ENCODE measurements at regions not wholly inside any gene's neighbourhood (a gene's known extent, or its start where the extent isn't known, plus 50 kb on each side); places are given as distances from the start of the nearest gene placed in this dataset.

GRCh38 chr5:124952079-124952478 lies 205.6 kb upstream of the ZNF608 start:
- TF ChIP-seq RARA (CRISPR knock-in tag; IDR thresholded peaks at IDR 0.05) (0 out of 2 replicates have a peak, but pooled peaks have one; percentile 19), NFKB2 (CRISPR knock-in tag; IDR thresholded peaks at IDR 0.05; ENCODE audit: borderline replicate concordance) (no peak), FOSL2 (CRISPR knock-in tag; IDR thresholded peaks at IDR 0.05) (peak; percentile 23; the same call in 1 of the 2 replicates)
- WGBS (ENCODE audit: low lambda C conversion rate): 51% methylated on average over 7 of the region's 7 CpGs
- no peak overlapping the region for H3K9ac ChIP-seq (ENCODE audit: insufficient read depth, low read depth, low read length)
- no peaks in the 10 kb centered on the region; a peak in 1 of 5 replicates for H3K27me3 ChIP-seq (ENCODE audit: control insufficient read depth in 1 of 2, insufficient read depth in 2 of 2, low read length in 2 of 2)
- in situ Hi-C loops (cut with HindIII; ENCODE audit: extremely low pct_ligation_motif_present, low pct_unique_long_range_greater_than_20kb): no loop called here
- no peak overlapping the region for H3K27ac ChIP-seq (ENCODE audit: extremely low read length, insufficient read depth, low read length)
- no TSS peak for BruUV-seq (replicated peaks)
- no peaks in the 10 kb centered on the region for H3K4me1 ChIP-seq (ENCODE audit: insufficient read depth, low read length)
- ATAC-seq (no peak), DNase-seq (ENCODE audit: low spot score) (no peak), FAIRE-seq (no peak)
- intact Hi-C loops (cut with micrococcal nuclease; ENCODE audit: unreplicated experiment): no loop called here
- no peak overlapping the region for H3K4me3 ChIP-seq (replicated peaks in 1 of 3; ENCODE audit: insufficient read depth in 1 of 3, low read depth in 2 of 3, low read length in 3 of 3)
- no peak overlapping the region for H3K4me2 ChIP-seq (ENCODE audit: low read depth, low read length)
- H2AFZ ChIP-seq (ENCODE audit: low read length): no peak overlapping the region
- ChIA-PET POLR2A (no interaction called here), CTCF (ENCODE audit: low intra/inter-chr PET ratio, low total read pairs) (no interaction called here)
- H3K36me3 ChIP-seq (replicated peaks in 1 of 2; ENCODE audit: control insufficient read depth in 1 of 2, insufficient read depth in 2 of 2, low read length in 2 of 2): no peaks in the 10 kb centered on the region
- no peaks in the 10 kb centered on the region for H3K9me3 ChIP-seq (ENCODE audit: low read length)
- H3K79me2 ChIP-seq (ENCODE audit: insufficient read depth, low read length): no peaks in the 10 kb centered on the region
- no peaks in the 10 kb centered on the region for H4K20me1 ChIP-seq (ENCODE audit: insufficient read depth, low read length)

GRCh38 chr5:124952566-124952965 lies 206.1 kb upstream of the ZNF608 start:
- no peak overlapping the region for H3K9ac ChIP-seq (ENCODE audit: insufficient read depth, low read depth, low read length)
- H3K27me3 ChIP-seq (ENCODE audit: control insufficient read depth in 1 of 2, insufficient read depth in 2 of 2, low read length in 2 of 2): no peaks in the 10 kb centered on the region; a peak in 1 of 5 replicates
- POLR2A ChIA-PET: no interaction called here
- DNase-seq (ENCODE audit: low spot score) (no peak), ATAC-seq (no peak), FAIRE-seq (no peak)
- CTCF ChIA-PET (ENCODE audit: low intra/inter-chr PET ratio, low total read pairs): no interaction called here
- no peak overlapping the region for H3K27ac ChIP-seq (ENCODE audit: extremely low read length, insufficient read depth, low read length)
- TF ChIP-seq CEBPZ (IDR thresholded peaks at IDR 0.05; ENCODE audit: low read length) (no peak), HHEX (CRISPR knock-in tag; IDR thresholded peaks at IDR 0.05) (no peak), NFE2L2 (IDR thresholded peaks at IDR 0.05; ENCODE audit: low read length) (no peak), NFYC (CRISPR knock-in tag; IDR thresholded peaks at IDR 0.05) (no peak), ZBTB14 (CRISPR knock-in tag; IDR thresholded peaks at IDR 0.05) (no peak)
- TF ChIP-seq, protein P1, sequence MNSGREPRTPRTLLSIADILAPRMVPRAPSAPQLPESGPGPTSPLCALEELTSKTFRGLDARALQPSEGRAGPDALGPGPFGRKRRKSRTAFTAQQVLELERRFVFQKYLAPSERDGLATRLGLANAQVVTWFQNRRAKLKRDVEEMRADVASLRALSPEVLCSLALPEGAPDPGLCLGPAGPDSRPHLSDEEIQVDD (CRISPR knock-in tag; IDR thresholded peaks at IDR 0.05; ENCODE audit: borderline replicate concordance): no peak
- TF ChIP-seq, protein P2, sequence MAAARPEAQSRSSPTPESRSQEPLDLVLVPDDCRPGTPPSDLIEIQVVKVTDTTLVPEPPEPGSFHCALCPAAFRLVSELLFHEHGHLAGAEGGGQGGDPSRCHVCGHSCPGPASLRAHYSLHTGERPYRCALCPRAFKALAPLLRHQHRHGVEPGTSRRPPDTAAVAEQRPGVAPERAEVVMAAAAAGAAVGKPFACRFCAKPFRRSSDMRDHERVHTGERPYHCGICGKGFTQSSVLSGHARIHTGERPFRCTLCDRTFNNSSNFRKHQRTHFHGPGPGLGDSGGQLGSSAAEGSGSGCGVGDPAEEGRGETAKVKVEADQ (CRISPR knock-in tag; IDR thresholded peaks at IDR 0.05; ENCODE audit: borderline replicate concordance): no peak
- in situ Hi-C loops (cut with HindIII; ENCODE audit: extremely low pct_ligation_motif_present, low pct_unique_long_range_greater_than_20kb) (no loop called here), intact Hi-C loops (cut with micrococcal nuclease; ENCODE audit: unreplicated experiment) (no loop called here)
- H3K4me2 ChIP-seq (ENCODE audit: low read depth, low read length): no peak overlapping the region
- no TSS peak for BruUV-seq (replicated peaks)
- H4K20me1 ChIP-seq (ENCODE audit: insufficient read depth, low read length): no peaks in the 10 kb centered on the region
- no peak overlapping the region for H3K4me3 ChIP-seq (replicated peaks in 1 of 3; ENCODE audit: insufficient read depth in 1 of 3, low read depth in 2 of 3, low read length in 3 of 3)
- H3K9me3 ChIP-seq (ENCODE audit: low read length): no peaks in the 10 kb centered on the region
- no peaks in the 10 kb centered on the region for H3K4me1 ChIP-seq (ENCODE audit: insufficient read depth, low read length)
- 53% methylated on average over 2 of the region's 2 CpGs for WGBS (ENCODE audit: low lambda C conversion rate)
- no peaks in the 10 kb centered on the region for H3K79me2 ChIP-seq (ENCODE audit: insufficient read depth, low read length)
- H3K36me3 ChIP-seq (replicated peaks in 1 of 2; ENCODE audit: control insufficient read depth in 1 of 2, insufficient read depth in 2 of 2, low read length in 2 of 2): no peaks in the 10 kb centered on the region
- H2AFZ ChIP-seq (ENCODE audit: low read length): no peak overlapping the region

Data from HepG2 (cell line).